Neuronal stem cell (in vitro differentiated cells): ENCODE measurements at regions not wholly inside any gene's neighbourhood (a gene's known extent, or its start where the extent isn't known, plus 50 kb on each side); places are given as distances from the start of the nearest gene placed in this dataset.

Source experiments
- DNase-seq: peaks from one replicate; pipeline ENCODE4 v3.0.0-alpha.2; 2013; ENCODE audit warnings: low spot score
- H2AFZ ChIP-seq: one replicate; pipeline ENCODE4 v1.6.1; 2013; ENCODE audit warnings: mild to moderate bottlenecking, low read length, inconsistent platforms
- H2AK5ac ChIP-seq: 2 replicates; pipeline ENCODE4 v1.6.1; 2013; ENCODE audit warnings: low read depth, mild to moderate bottlenecking, inconsistent platforms, low read length, moderate library complexity, mixed read lengths
- H2BK120ac ChIP-seq: 2 replicates; pipeline ENCODE4 v1.6.1; 2013; ENCODE audit warnings: low read depth, mild to moderate bottlenecking, inconsistent platforms, low read length, moderate library complexity, mixed read lengths
- H2BK12ac ChIP-seq: one replicate; pipeline ENCODE4 v1.6.1; 2013; ENCODE audit warnings: low read length, inconsistent platforms
- H2BK15ac ChIP-seq: 2 replicates; pipeline ENCODE4 v1.6.1; 2013; ENCODE audit warnings: mild to moderate bottlenecking, low read length, inconsistent platforms, mixed read lengths
- H2BK5ac ChIP-seq: one replicate; pipeline ENCODE4 v1.6.1; 2013; ENCODE audit warnings: inconsistent platforms, mild to moderate bottlenecking, low read length, moderate library complexity
- H3K14ac ChIP-seq: one replicate; pipeline ENCODE4 v1.6.1; 2013; ENCODE audit warnings: low read length, inconsistent platforms
- H3K18ac ChIP-seq: 2 replicates; pipeline ENCODE4 v1.6.1; 2013; ENCODE audit warnings: low read length, inconsistent platforms
- H3K23ac ChIP-seq: 2 replicates; pipeline ENCODE4 v1.6.1; 2013; ENCODE audit warnings: low read depth, mild to moderate bottlenecking, mixed read lengths, low read length, inconsistent platforms; ENCODE audit not compliant: poor library complexity
- H3K27ac ChIP-seq: replicated peaks from 3 replicates; pipeline ENCODE4 v1.5.1; 2013; ENCODE audit warnings: low read length, inconsistent platforms
- H3K27me3 ChIP-seq, 3 experiments: 2 replicates each; pipeline ENCODE4 v1.6.1; 2013; ENCODE audit warnings: low read length in 3 of 3, mild to moderate bottlenecking in 2 of 3, inconsistent platforms in 1 of 3, low read depth in 1 of 3, mixed read lengths in 1 of 3, moderate library complexity in 1 of 3; ENCODE audit not compliant: control insufficient read depth in 3 of 3, insufficient read depth in 3 of 3
- H3K36me3 ChIP-seq, 2 donors: replicated peaks in 1 of 2; 2 replicates each; pipeline ENCODE4 v1.6.1; 2013; ENCODE audit warnings: low read length in 2 of 2; ENCODE audit not compliant: control insufficient read depth in 2 of 2, insufficient read depth in 2 of 2
- H3K4ac ChIP-seq: 2 replicates; pipeline ENCODE4 v1.6.1; 2013; ENCODE audit warnings: inconsistent platforms, mild to moderate bottlenecking, low read length, moderate library complexity
- H3K4me1 ChIP-seq, 2 donors: 1 replicate in 1 of 2; 2 replicates in 1 of 2; pipeline ENCODE4 v1.6.1; 2013; ENCODE audit warnings: low read length in 2 of 2, low read depth in 1 of 2; ENCODE audit not compliant: control insufficient read depth in 2 of 2, insufficient read depth in 1 of 2
- H3K4me2 ChIP-seq: one replicate; pipeline ENCODE4 v1.6.1; 2013; ENCODE audit warnings: mild to moderate bottlenecking, low read length, inconsistent platforms; ENCODE audit not compliant: insufficient read depth, poor library complexity, severe bottlenecking
- H3K4me3 ChIP-seq, 2 donors: 2 replicates each; pipeline ENCODE4 v1.5.1; 2013; ENCODE audit warnings: low read length in 2 of 2, mild to moderate bottlenecking in 2 of 2, inconsistent platforms in 1 of 2, moderate library complexity in 1 of 2
- H3K79me1 ChIP-seq: one replicate; pipeline ENCODE4 v1.6.1; 2013; ENCODE audit warnings: low read depth, mild to moderate bottlenecking, inconsistent platforms, low read length, moderate library complexity
- H3K9ac ChIP-seq: one replicate; pipeline ENCODE4 v1.6.1; 2013; ENCODE audit warnings: mild to moderate bottlenecking, low read depth, low read length, inconsistent platforms; ENCODE audit not compliant: poor library complexity
- H3K9me3 ChIP-seq, 2 donors: replicated peaks in 1 of 2; 2 replicates each; pipeline versions ENCODE3 to v1.6.1; 2013; ENCODE audit warnings: low read length in 2 of 2, mild to moderate bottlenecking in 2 of 2, inconsistent platforms in 1 of 2, low read depth in 1 of 2, mixed read lengths in 1 of 2, moderate library complexity in 1 of 2; ENCODE audit not compliant: control insufficient read depth in 2 of 2, insufficient read depth in 1 of 2
- H4K8ac ChIP-seq: one replicate; pipeline ENCODE4 v1.6.1; 2013; ENCODE audit warnings: low read depth, mild to moderate bottlenecking, inconsistent platforms, low read length, moderate library complexity
- H4K91ac ChIP-seq: one replicate; pipeline ENCODE4 v1.6.1; 2013; ENCODE audit warnings: low read length, low read depth, mild to moderate bottlenecking, inconsistent platforms; ENCODE audit not compliant: poor library complexity
- WGBS, 2 donors: extraction: QIAGEN DNeasy Blood & Tissue Kit; methylation state at CpG; one replicate each; pipeline ENCODE4 v1.1.7; 2013; ENCODE audit warnings: missing lambda C conversion rate in 2 of 2, mixed read lengths in 1 of 2; ENCODE audit not compliant: insufficient read length in 2 of 2, insufficient replicate concordance in 1 of 2; ENCODE audit errors: extremely low coverage in 2 of 2; 5-methylcytosine and 5-hydroxymethylcytosine counted together

DNA sequence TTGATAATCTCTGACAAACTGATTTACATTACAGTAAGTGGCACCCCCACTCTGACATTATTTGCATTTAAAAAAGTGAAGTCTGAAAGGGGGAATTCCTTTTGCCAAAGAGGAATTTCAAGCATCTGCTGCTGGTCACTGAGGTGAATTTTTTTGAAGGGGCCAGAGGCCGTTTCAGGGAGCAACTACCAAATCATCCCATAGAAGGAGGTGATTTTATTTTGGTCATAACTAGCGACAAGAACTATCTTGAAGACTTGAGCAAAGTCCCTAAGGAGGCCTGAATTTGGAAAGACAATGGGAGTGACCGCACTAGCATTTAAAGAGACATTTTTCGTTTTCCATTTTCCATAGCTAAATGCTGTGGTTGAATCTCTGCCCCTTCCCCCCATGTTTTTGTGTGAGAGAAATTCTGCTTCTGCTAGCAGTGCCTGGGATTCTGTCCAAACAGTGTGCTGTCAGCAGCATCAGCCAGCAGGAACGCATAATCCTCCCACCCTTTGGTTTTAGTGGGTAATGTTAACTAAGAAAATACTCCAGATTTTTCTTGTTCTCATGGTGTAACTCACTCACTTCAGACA lies 110.1 kb upstream of the MED14 start:
- no CpG with 5 or more reads among the region's 5 CpGs for WGBS, 2 donors
- H3K14ac ChIP-seq, result no peak overlapping the region

DNA sequence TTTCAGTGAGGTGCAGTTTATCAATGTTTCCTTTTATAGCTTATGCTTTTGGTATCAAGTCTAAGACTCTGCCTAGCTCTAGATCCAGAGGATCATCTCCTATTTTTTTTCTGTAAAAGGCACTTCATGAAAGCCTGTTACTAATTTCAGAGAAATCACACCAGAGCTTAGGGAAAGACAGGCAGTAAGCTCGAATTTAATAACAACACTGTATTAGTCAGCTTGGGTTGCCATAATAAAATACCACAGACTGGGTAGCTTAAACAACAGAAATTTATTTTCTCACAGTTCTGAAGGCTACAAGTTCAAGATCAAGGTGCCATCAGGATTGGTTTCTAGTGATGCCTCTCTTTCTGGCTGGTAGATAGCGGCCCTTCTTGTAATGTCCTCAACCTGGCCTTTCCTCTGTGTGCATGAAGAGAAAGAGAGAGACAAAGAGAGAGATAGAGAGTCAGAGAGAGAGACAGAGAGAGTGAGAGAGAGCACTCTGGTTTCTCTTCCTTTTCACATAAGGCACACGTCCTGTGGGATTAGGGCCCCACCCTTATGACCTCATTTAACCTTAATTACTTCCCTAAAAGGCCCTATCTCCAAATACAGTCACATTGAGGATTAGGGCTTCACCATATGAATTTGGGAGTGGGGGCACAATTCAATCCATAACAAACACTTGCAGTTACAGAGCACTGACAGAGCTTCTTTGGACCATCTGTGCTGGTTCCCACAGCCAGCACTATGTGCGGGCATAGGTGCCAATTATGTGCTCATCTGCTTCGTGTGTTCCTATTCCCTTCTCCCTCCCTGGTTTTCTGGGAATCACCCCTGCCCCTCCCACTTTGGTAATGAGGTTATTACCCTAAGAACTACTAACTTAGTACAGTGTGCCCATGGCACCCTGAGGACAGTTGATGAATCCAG lies 114.8 kb upstream of the MED14 start:
- Histone ChIP-seq H3K36me3 (no peaks in the 10 kb centered on the region), H4K8ac (no peak overlapping the region), H3K9me3 (no peaks in the 10 kb centered on the region), H2BK15ac (no peak overlapping the region), H3K4me3 (no peak overlapping the region), H3K4ac (no peak overlapping the region), H2AK5ac (no peak overlapping the region), H3K4me1 (peaks cover 3 to 16% of the 10 kb centered on the region in 2 donors), H3K27me3 (no peaks in the 10 kb centered on the region), H2BK5ac (no peak overlapping the region), H3K27ac (no peak overlapping the region), H3K23ac (no peak overlapping the region), H2BK12ac (no peak overlapping the region), H2BK120ac (no peak overlapping the region), H3K18ac (no peak overlapping the region), H3K79me1 (no peaks in the 10 kb centered on the region), H4K91ac (no peak overlapping the region), H2AFZ (no peak overlapping the region), H3K9ac (no peak overlapping the region), H3K4me2 (no peak overlapping the region), H3K14ac (no peak overlapping the region)
- no CpG with 5 or more reads among the region's 5 CpGs for WGBS, 2 donors
- no peak for DNase-seq

More for the DNA sequence above, 110.1 kb upstream of the MED14 start:
- Histone ChIP-seq H4K91ac (no peak overlapping the region), H3K9me3 (peaks cover 5 to 16% of the 10 kb centered on the region in 2 donors), H2BK5ac (no peak overlapping the region), H3K23ac (no peak overlapping the region), H3K4ac (no peak overlapping the region), H2BK120ac (no peak overlapping the region), H3K4me2 (peak overlapping the region; percentile 33), H3K36me3 (no peaks in the 10 kb centered on the region), H2AK5ac (no peak overlapping the region), H3K4me3 (peak overlapping the region in 1 of 2 donors; percentile 26), H2BK15ac (no peak overlapping the region), H2AFZ (peak overlapping the region; percentile 4), H3K79me1 (no peaks in the 10 kb centered on the region), H3K27ac (peak overlapping the region; percentile 92), H4K8ac (no peak overlapping the region), H3K18ac (no peak overlapping the region), H3K27me3 (no peaks in the 10 kb centered on the region), H3K4me1 (peaks cover 5 to 22% of the 10 kb centered on the region in 2 donors), H2BK12ac (no peak overlapping the region), H3K9ac (no peak overlapping the region)
- DNase-seq, result no peak

DNA sequence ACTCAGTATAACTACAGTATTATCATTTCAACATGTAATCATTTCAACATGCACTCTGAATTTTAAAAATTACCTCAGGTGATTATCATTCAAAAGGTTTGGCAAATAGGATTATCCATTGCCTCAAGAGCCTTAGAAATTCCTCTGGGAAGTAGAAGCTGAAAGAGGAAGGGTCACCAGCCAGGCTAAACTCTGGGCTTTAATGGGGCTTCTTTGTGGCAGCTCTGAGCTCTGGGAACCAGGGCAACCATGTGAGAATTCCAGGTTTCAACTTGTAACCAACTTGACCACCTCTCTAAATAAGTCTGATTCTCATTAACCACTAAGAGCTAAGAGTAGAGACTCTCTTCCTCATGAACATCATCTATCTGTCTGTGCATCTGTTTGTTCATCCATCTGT lies 117.2 kb upstream of the MED14 start:
- H4K91ac ChIP-seq, result no peak overlapping the region
- no peak overlapping the region for H2BK5ac ChIP-seq
- no peak overlapping the region for H3K4ac ChIP-seq
- no peaks in the 10 kb centered on the region for H3K27me3 ChIP-seq
- no peak overlapping the region for H3K9ac ChIP-seq
- no peak overlapping the region for H3K18ac ChIP-seq
- no peak overlapping the region for H2BK12ac ChIP-seq
- no peak overlapping the region for H4K8ac ChIP-seq
- H3K4me2 ChIP-seq, result no peak overlapping the region
- no peak overlapping the region for H2AK5ac ChIP-seq
- H3K27ac ChIP-seq, result no peak overlapping the region
- H3K4me1 ChIP-seq, result peaks cover under 1 to 5% of the 10 kb centered on the region in 2 donors
- no peak for DNase-seq
- H3K36me3 ChIP-seq, result no peaks in the 10 kb centered on the region
- H3K79me1 ChIP-seq, result no peaks in the 10 kb centered on the region
- H2BK120ac ChIP-seq, result no peak overlapping the region
- H2BK15ac ChIP-seq, result no peak overlapping the region
- H3K14ac ChIP-seq, result no peak overlapping the region
- H3K9me3 ChIP-seq, result no peaks in the 10 kb centered on the region
- no peak overlapping the region for H2AFZ ChIP-seq
- H3K4me3 ChIP-seq, result no peak overlapping the region
- H3K23ac ChIP-seq, result no peak overlapping the region

DNA sequence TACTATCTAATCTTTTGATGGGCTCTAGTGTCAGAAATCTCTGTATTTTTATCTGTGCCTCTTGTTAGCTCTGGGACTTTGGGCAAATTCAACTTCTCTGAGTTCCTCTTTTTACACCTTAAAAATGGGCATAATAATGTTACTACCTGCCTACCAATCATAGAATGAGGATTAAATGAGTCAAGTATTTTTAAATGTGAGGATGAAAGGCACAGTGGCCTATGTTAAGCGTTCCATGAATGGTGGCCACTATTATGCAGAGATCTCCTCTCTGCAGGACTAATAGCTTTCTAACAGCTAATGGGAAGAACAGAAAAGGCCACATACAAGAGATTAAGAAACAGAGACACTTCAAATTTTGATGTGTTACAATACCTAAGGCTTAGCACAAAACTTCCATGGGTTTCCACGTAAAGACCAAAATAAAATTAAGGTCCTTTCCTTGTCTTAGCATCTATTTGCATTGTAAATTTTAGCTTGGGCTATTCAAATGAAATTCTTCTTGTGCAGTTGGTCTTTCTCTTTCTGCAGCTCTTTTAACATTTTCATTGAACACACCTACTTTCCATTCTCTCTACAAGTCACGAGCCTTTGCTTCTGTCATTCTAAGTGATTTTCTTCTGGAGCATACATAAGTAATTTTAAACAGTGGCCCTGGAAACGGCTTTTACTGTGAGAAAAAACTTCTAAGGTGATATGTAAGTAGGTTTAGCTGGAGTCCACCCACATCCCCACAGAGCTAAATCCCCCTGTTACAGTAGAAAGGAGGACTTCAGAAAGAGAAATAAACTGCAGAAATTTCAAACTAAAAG lies 117.9 kb upstream of the MED14 start:
- Histone ChIP-seq H2BK15ac (no peak overlapping the region), H4K8ac (no peak overlapping the region), H3K4ac (no peak overlapping the region), H3K4me3 (no peak overlapping the region), H2AK5ac (no peak overlapping the region), H3K27me3 (no peaks in the 10 kb centered on the region), H2BK120ac (no peak overlapping the region), H3K79me1 (no peaks in the 10 kb centered on the region), H3K14ac (no peak overlapping the region), H3K36me3 (no peaks in the 10 kb centered on the region), H3K27ac (no peak overlapping the region), H4K91ac (no peak overlapping the region), H2AFZ (no peak overlapping the region), H3K9ac (no peak overlapping the region), H3K18ac (no peak overlapping the region), H3K23ac (no peak overlapping the region), H2BK5ac (no peak overlapping the region), H2BK12ac (no peak overlapping the region), H3K4me2 (no peak overlapping the region), H3K4me1 (peaks cover 0 to 5% of the 10 kb centered on the region in 2 donors), H3K9me3 (no peaks in the 10 kb centered on the region)
- no CpG with 5 or more reads among the region's 4 CpGs for WGBS, 2 donors
- no peak for DNase-seq
